D721Med (cell line): ENCODE measurements at regions not wholly inside any gene's neighbourhood (a gene's known extent, or its start where the extent isn't known, plus 50 kb on each side); places are given as distances from the start of the nearest gene placed in this dataset.

Experiments used
- DNase-seq: peaks from one replicate; pipeline ENCODE4 v3.0.0; 2011; ENCODE audit warnings: low spot score; ENCODE audit not compliant: insufficient read length
- FAIRE-seq: peaks from 2 replicates; lab custom pipeline; 2011; peaks lifted over from hg19 to GRCh38; lab: Jason Lieb, UNC
- TF ChIP-seq, protein P1 (sequence below): IDR thresholded peaks from 2 replicates; pipeline ENCODE4 v1.5.1; 2012; ENCODE audit warnings: mild to moderate bottlenecking, control low read depth; ENCODE audit not compliant: insufficient read depth; ENCODE audit errors: missing control alignments

DNA sequence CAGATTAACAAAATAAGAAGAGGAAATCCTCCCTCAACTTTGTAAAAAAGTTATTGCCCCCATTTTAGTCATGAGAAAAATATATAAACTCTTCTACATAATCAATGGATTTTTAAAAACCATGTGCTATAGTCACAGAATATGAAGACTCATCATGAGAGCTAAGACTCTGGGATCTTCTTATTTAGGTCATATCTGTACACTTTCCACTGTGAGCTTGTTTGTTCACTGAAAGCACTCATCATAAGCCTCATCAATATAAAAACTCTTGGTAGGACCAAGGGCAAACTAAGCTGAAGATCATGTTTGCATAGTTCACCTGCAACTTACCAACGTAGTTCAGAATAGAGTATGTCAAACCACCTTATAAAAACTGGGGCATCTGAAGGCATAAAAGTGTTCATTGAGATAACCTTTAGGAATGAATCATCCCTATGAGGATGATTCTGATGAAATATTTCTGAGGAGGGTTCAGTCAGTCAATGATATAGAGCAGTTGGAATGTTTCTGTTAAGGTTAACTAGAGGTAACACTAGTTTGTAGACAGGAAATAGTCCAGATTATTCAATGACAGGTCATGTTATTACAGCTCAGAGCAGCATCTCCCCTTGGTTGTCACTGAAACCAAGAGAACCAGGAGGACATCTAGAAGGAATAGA lies 289.9 kb upstream of the SMC2 start:
- FAIRE-seq (no peak), DNase-seq (no peak)
- TF ChIP-seq, protein P1, sequence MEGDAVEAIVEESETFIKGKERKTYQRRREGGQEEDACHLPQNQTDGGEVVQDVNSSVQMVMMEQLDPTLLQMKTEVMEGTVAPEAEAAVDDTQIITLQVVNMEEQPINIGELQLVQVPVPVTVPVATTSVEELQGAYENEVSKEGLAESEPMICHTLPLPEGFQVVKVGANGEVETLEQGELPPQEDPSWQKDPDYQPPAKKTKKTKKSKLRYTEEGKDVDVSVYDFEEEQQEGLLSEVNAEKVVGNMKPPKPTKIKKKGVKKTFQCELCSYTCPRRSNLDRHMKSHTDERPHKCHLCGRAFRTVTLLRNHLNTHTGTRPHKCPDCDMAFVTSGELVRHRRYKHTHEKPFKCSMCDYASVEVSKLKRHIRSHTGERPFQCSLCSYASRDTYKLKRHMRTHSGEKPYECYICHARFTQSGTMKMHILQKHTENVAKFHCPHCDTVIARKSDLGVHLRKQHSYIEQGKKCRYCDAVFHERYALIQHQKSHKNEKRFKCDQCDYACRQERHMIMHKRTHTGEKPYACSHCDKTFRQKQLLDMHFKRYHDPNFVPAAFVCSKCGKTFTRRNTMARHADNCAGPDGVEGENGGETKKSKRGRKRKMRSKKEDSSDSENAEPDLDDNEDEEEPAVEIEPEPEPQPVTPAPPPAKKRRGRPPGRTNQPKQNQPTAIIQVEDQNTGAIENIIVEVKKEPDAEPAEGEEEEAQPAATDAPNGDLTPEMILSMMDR = no peak

DNA sequence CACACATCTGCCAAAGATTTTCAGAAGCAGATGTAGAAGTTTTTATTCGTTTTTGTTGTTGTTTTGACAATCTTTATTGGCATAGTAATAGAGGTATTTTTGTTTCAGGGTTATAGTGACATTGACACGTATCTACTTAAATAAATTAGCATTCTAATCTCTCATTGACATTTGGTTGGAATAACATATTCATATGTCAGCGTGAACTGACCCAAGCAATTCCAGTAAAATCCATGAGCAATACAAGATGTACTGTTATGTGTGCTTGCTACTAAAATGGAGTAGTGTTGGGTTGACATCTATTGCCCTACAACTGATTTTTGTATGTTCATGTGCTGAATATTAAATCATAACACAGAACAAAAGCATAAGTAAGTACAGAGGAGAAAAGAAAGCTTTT lies 284.4 kb upstream of the SMC2 start:
- no peak for DNase-seq
- no peak for FAIRE-seq
- TF ChIP-seq, protein P1 = no peak

DNA sequence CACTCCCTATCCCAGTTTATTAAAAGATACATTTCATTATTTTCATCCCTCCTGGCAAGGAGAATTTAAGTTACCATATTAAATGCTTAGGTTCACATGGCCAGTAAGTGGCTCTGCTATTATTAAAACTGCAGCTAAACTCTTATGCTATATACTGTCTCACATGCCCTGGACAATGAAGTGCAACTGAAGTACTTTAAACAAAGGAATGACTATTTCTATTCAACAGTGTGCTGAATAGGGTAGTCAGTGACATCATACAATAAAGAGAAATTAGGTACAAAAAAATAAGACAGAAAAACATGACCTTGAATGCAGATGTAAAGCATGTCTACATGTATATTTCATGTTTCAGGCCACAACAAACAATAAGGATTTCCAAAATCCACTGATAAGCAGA lies 282.6 kb upstream of the SMC2 start:
- DNase-seq = no peak
- FAIRE-seq = no peak
- TF ChIP-seq, protein P1 = no peak

DNA sequence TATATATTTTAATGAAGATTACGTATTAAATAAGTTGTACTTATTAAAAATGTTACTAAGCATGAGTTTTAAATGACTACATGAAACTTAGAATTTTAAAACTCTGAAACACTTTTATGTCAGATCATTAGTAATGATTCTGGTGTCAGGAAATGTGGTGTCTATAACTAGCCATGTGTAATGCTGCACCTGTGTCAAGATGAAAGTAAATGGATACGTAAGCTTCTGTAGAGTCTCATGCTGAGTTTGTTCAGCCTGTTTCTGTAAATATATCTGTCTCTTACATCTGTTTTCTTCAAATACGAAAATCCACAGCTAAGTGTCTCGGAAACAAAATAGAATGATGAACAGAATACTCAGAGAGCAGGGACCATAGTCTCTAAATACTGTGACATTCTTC lies 278.0 kb upstream of the SMC2 start:
- DNase-seq = no peak
- FAIRE-seq = no peak
- TF ChIP-seq, protein P1 = no peak

DNA sequence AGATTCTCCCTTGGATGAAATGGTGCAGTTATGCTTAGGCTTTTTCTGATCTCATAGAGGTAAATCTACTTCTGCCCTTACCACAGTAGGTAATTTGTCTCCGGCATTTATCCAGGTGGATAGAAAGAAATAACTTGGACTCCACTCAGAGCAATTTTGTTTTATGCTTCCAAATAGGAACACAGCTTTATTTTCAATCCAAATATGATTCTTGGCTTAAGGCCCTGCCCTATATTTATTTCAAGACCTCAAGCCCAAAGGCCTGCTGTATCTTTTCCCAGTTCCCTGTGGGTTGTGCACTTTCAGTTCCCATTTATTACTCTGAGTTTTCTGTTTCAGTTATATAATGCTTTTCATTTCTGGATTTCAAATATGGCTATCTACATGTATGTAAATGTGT lies 274.2 kb upstream of the SMC2 start:
- TF ChIP-seq, protein P1 = no peak
- FAIRE-seq = no peak
- no peak for DNase-seq

DNA sequence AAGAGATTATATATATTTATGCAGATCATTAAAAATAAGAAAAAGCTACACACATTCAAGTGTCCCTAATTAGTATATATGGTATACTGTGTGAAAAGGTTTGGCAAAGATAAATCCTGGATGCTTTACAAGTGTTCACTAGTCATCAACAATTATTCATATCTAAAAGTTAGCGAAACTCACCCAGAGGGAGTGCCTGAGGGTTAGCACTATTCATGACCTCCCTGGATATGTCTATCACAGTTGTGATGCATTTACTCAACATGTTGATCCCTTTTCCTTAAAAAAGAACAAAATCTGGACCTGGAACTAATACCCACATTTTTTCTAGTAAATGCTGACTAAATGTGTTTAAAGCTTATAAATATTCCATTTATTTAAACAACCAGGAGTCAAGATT lies 273.0 kb upstream of the SMC2 start:
- FAIRE-seq (no peak), DNase-seq (no peak)
- TF ChIP-seq, protein P1 = no peak

DNA sequence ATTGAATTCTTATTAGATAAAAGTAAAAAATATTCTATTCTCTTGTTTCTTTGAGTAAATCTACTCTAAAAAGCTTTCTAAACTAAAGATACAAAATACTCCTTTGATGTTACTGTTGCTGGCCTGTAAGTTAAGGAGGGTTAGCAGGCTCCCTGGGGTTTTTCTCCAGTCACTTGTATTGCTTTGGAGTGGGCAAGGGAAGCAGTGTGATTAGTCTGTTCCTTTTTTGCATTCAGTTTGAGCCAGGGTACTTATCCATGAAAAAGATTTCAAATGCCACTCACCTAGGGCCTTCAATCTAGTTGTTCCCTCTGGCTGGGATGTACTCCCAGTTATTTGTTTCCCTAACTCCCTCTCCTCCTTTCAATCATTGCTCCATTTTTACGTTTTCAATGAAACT lies 256.2 kb upstream of the SMC2 start:
- FAIRE-seq = no peak
- DNase-seq = no peak
- TF ChIP-seq, protein P1 = no peak
